Adrenal gland (tissue), 5 donors: ENCODE measurements at regions not wholly inside any gene's neighbourhood (a gene's known extent, or its start where the extent isn't known, plus 50 kb on each side); places are given as distances from the start of the nearest gene placed in this dataset.

Source experiments
- POLR2A ChIP-seq, 2 donors: fragments of 450-650 bp; IDR thresholded peaks; one replicate each; pipeline ENCODE4 v1.6.1; 2017; ENCODE audit warnings: antibody characterized with exemption in 2 of 2, mild to moderate bottlenecking in 2 of 2, moderate library complexity in 1 of 2
- TF ChIP-seq, protein P1 (sequence below), 6 experiments: fragments of 450-650 bp in 4 of 6; fragments of 200-600 bp in 2 of 6; sonication (generic) in 1 of 6; IDR thresholded peaks; 1 replicate in 5 of 6; 2 replicates in 1 of 6; pipeline versions ENCODE4 v1.5.1 to v1.8.0; 2016 to 2021; ENCODE audit warnings: antibody characterized with exemption in 6 of 6, mild to moderate bottlenecking in 2 of 6, moderate library complexity in 1 of 6
- donor health status: DM: no; HTN: no; CAD: no.

DNA sequence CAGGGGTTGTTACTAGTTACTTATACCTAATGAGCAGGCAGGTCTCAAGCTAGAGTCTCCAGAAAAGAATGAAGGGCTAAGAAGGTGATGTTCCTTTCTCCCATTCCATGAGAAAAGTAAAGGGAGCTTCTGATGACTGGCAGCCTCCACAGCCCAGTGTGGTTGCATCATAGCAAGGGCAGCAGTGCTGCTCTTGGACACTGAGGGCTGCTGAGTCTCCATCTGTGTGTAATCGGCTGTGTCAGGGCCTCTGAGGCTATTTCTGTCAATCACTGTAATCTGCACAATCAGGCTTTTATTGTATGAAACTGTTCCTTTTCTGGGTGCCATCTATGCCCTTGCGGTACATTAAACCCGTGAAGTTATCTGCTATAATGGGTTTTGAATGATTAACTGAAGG, 164.1 kb upstream of the FBXO11 start:
- TF ChIP-seq, protein P1, sequence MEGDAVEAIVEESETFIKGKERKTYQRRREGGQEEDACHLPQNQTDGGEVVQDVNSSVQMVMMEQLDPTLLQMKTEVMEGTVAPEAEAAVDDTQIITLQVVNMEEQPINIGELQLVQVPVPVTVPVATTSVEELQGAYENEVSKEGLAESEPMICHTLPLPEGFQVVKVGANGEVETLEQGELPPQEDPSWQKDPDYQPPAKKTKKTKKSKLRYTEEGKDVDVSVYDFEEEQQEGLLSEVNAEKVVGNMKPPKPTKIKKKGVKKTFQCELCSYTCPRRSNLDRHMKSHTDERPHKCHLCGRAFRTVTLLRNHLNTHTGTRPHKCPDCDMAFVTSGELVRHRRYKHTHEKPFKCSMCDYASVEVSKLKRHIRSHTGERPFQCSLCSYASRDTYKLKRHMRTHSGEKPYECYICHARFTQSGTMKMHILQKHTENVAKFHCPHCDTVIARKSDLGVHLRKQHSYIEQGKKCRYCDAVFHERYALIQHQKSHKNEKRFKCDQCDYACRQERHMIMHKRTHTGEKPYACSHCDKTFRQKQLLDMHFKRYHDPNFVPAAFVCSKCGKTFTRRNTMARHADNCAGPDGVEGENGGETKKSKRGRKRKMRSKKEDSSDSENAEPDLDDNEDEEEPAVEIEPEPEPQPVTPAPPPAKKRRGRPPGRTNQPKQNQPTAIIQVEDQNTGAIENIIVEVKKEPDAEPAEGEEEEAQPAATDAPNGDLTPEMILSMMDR (IDR thresholded peaks at IDR 0.05) = no peak
- TF ChIP-seq POLR2A (IDR thresholded peaks at IDR 0.05) = no peak
